Smooth muscle cell (in vitro differentiated cells): ENCODE measurements at regions not wholly inside any gene's neighbourhood (a gene's known extent, or its start where the extent isn't known, plus 50 kb on each side); places are given as distances from the start of the nearest gene placed in this dataset.

Source experiments
- DNase-seq: peaks from one replicate; lab custom pipeline; 2025; ENCODE audit not compliant: unreplicated experiment; lab: John Stamatoyannopoulos, UW
- H2AFZ ChIP-seq: fragments of 200-600 bp; sonication (generic); 2 replicates; pipeline ENCODE4 v1.6.0; 2016; ENCODE audit warnings: antibody characterized with exemption, low read depth, mild to moderate bottlenecking
- H3F3A ChIP-seq: fragments of 200-600 bp; sonication (generic); 2 replicates; pipeline ENCODE4 v1.6.0; 2017; ENCODE audit warnings: antibody characterized with exemption, low read depth
- H3K27ac ChIP-seq: fragments of 200-600 bp; sonication (generic); 2 replicates; pipeline ENCODE4 v1.5.1; 2016; ENCODE audit warnings: low read depth, mild to moderate bottlenecking
- H3K27me3 ChIP-seq: fragments of 200-600 bp; sonication (generic); 2 replicates; pipeline ENCODE4 v1.6.1; 2016; ENCODE audit warnings: low read depth, mild to moderate bottlenecking
- H3K36me3 ChIP-seq: fragments of 200-600 bp; sonication (generic); 2 replicates; pipeline ENCODE4 v1.5.1; 2016; ENCODE audit warnings: low read depth
- H3K4me1 ChIP-seq: fragments of 200-600 bp; sonication (generic); 2 replicates; pipeline ENCODE4 v1.5.1; 2016; ENCODE audit warnings: low read depth
- H3K4me2 ChIP-seq: fragments of 200-600 bp; sonication (generic); 2 replicates; pipeline ENCODE4 v1.6.0; 2016; ENCODE audit warnings: mild to moderate bottlenecking
- H3K4me3 ChIP-seq: fragments of 200-600 bp; sonication (generic); 2 replicates; pipeline ENCODE4 v1.5.1; 2016; ENCODE audit warnings: mild to moderate bottlenecking
- H3K79me2 ChIP-seq: fragments of 200-600 bp; sonication (generic); 2 replicates; pipeline ENCODE4 v1.6.0; 2016; ENCODE audit warnings: low read depth, mild to moderate bottlenecking
- H3K9ac ChIP-seq: fragments of 200-600 bp; sonication (generic); 2 replicates; pipeline ENCODE4 v1.6.0; 2016; ENCODE audit warnings: low read depth
- H3K9me3 ChIP-seq: fragments of 200-600 bp; sonication (generic); replicated peaks from 2 replicates; pipeline ENCODE4 v1.5.1; 2016; ENCODE audit warnings: low read depth
- H4K20me1 ChIP-seq: fragments of 200-600 bp; sonication (generic); 2 replicates; pipeline ENCODE4 v1.6.0; 2016; ENCODE audit warnings: low read depth
- CTCF ChIP-seq: fragments of 200-600 bp; sonication (generic); IDR thresholded peaks from 2 replicates; pipeline ENCODE4 v1.5.1; 2017; ENCODE audit warnings: borderline replicate concordance, mild to moderate bottlenecking, antibody characterized with exemption; ENCODE audit not compliant: insufficient read depth, poor library complexity, severe bottlenecking
- WGBS: methylation state at CpG from one replicate; pipeline ENCODE4 v1.1.7; 2016; ENCODE audit warnings: low lambda C conversion rate; 5-methylcytosine and 5-hydroxymethylcytosine counted together

GRCh38 chr5:116864838-116865190 lies 290.2 kb upstream of the SEMA6A start:
- Histone ChIP-seq H3K4me1 (peaks cover 27% of the 10 kb centered on the region), H3K9ac (no peak overlapping the region), H3K4me3 (no peak overlapping the region), H3K27me3 (no peaks in the 10 kb centered on the region), H3K79me2 (no peaks in the 10 kb centered on the region), H3F3A (peaks cover 8% of the 10 kb centered on the region), H3K9me3 (no peaks in the 10 kb centered on the region), H2AFZ (no peak overlapping the region), H3K36me3 (no peaks in the 10 kb centered on the region), H3K27ac (no peak overlapping the region), H3K4me2 (no peak overlapping the region), H4K20me1 (no peaks in the 10 kb centered on the region)
- TF ChIP-seq CTCF, result no peak
- no peak for DNase-seq

- H3K4me1 ChIP-seq, result peaks cover 32% of the 10 kb centered on the region
- no peak for TF ChIP-seq CTCF
- H3F3A ChIP-seq, result peaks cover 13% of the 10 kb centered on the region
- H3K9me3 ChIP-seq, result no peaks in the 10 kb centered on the region
- H4K20me1 ChIP-seq, result no peaks in the 10 kb centered on the region
- peak overlapping the region; percentile 69 for H3K4me2 ChIP-seq
- H3K4me3 ChIP-seq, result no peak overlapping the region
- no peaks in the 10 kb centered on the region for H3K79me2 ChIP-seq
- DNase-seq, result no peak
- 20% methylated on average over 9 of the region's 9 CpGs for WGBS
- no peak overlapping the region for H3K9ac ChIP-seq
- H3K27ac ChIP-seq, result peak overlapping the region; percentile 9
- H3K27me3 ChIP-seq, result no peaks in the 10 kb centered on the region
- H2AFZ ChIP-seq, result peak overlapping the region; percentile 24
- no peaks in the 10 kb centered on the region for H3K36me3 ChIP-seq
These were observed 289.7 kb upstream of the SEMA6A start for GRCh38 chr5:116864157-116864837.

GRCh38 chr5:116862632-116863455 lies 288.2 kb upstream of the SEMA6A start:
- Histone ChIP-seq H4K20me1 (no peaks in the 10 kb centered on the region), H3K79me2 (no peaks in the 10 kb centered on the region), H2AFZ (no peak overlapping the region), H3F3A (peaks cover 16% of the 10 kb centered on the region), H3K4me3 (no peak overlapping the region), H3K27ac (no peak overlapping the region), H3K36me3 (no peaks in the 10 kb centered on the region), H3K9ac (no peak overlapping the region), H3K4me2 (no peak overlapping the region), H3K27me3 (no peaks in the 10 kb centered on the region), H3K4me1 (peaks cover 33% of the 10 kb centered on the region), H3K9me3 (no peaks in the 10 kb centered on the region)
- no peak for TF ChIP-seq CTCF
- WGBS, result 81% methylated on average over 10 of the region's 10 CpGs
- no peak for DNase-seq
